Colonic mucosa (tissue), 4 donors: ENCODE measurements at regions not wholly inside any gene's neighbourhood (a gene's known extent, or its start where the extent isn't known, plus 50 kb on each side); places are given as distances from the start of the nearest gene placed in this dataset.

ENCODE experiments used
- DNase-seq: peaks from one replicate; pipeline ENCODE4 v3.0.0-alpha.2; 2020
- H3K27ac ChIP-seq: fragments of 200-600 bp; one replicate; pipeline ENCODE4 v1.8.0; 2021
- H3K27me3 ChIP-seq: fragments of 200-600 bp; one replicate; pipeline ENCODE4 v1.8.0; 2021
- H3K36me3 ChIP-seq: fragments of 200-600 bp; one replicate; pipeline ENCODE4 v1.8.0; 2021
- H3K4me1 ChIP-seq: fragments of 200-600 bp; one replicate; pipeline ENCODE4 v1.8.0; 2021; ENCODE audit warnings: mild to moderate bottlenecking
- H3K4me3 ChIP-seq: fragments of 200-600 bp; one replicate; pipeline ENCODE4 v1.8.0; 2021
- H3K9ac ChIP-seq, 2 donors: one replicate each; pipeline ENCODE4 v1.7.0; 2013; ENCODE audit warnings: control low read depth in 2 of 2, low read depth in 2 of 2, low read length in 2 of 2
- H3K9me3 ChIP-seq: fragments of 200-600 bp; one replicate; pipeline ENCODE4 v1.8.0; 2021
- CTCF ChIP-seq: fragments of 200-600 bp; IDR thresholded peaks from one replicate; pipeline ENCODE4 v1.8.0; 2022; ENCODE audit warnings: antibody characterized with exemption, mild to moderate bottlenecking
- intact Hi-C: fragments of 100-400 bp; cut with DNase I; formaldehyde crosslinking; loops from one replicate; pipeline ENCODE4 v1.14.1; 2022
- donor health status: healthy.
- donor health status: DM: no; HTN: no; CAD: no.
- donor health status: DM: no; HTN: no; CAD: no.

GRCh38 chr10:77713521-77714280 lies 76.1 kb upstream of the KCNMA1 start:
- H3K9me3 ChIP-seq: no peaks in the 10 kb centered on the region
- no peak overlapping the region for H3K27ac ChIP-seq
- H3K4me1 ChIP-seq: no peaks in the 10 kb centered on the region
- no peak overlapping the region for H3K4me3 ChIP-seq
- DNase-seq: no peak
- H3K36me3 ChIP-seq: no peaks in the 10 kb centered on the region
- intact Hi-C loops: loop anchor here (5.0 kb wide), 1 partner anchor 536 kb away; no protein-coding TSS in a partner anchor
- peaks cover 6% of the 10 kb centered on the region for H3K27me3 ChIP-seq
- H3K9ac ChIP-seq: no peak overlapping the region
- TF ChIP-seq CTCF: no peak

DNA sequence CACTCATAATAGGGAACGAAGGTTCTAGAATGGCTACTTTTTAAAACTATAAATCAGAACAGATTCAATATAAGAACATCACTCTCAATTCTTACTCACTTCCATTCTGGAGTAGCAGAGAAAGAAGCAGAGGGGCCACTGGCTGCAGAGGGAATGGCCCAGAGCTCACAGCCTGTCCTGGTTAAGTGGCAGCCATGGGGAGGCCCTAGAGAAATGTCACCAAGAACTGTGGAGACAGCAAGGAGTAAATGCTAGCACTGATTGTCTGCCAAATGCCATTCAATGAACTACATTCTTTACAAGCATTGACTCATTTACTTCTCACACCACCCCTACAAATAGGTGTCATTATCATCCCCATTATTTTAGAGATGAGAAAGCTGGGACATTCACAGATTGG lies 74.6 kb upstream of the KCNMA1 start:
- no peak for TF ChIP-seq CTCF
- Histone ChIP-seq H3K27me3 (peaks cover 6% of the 10 kb centered on the region), H3K27ac (no peak overlapping the region), H3K4me1 (no peaks in the 10 kb centered on the region), H3K36me3 (no peaks in the 10 kb centered on the region), H3K9ac (no peak overlapping the region), H3K4me3 (no peak overlapping the region), H3K9me3 (no peaks in the 10 kb centered on the region)
- intact Hi-C loops: loop anchor here (5.0 kb wide), 1 partner anchor 535 kb away; no protein-coding TSS in a partner anchor
- no peak for DNase-seq

DNA sequence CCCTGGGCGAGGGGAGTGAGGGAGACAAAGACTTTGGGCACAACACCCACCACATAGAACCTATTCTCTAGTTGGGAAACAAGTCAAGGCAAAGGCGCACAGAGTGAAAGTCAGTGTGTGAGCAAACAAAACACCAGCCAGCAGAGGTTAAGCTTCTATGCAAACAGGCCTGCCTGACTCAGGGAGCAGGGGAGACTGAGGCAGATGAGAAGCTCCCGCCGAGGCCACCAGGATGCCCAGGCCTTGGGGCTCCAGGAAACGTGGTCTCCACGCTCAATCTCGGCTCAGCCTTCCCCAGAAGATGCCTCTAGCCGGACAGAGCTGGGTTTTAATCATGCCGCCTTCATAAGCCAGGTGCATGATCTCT lies 74.1 kb upstream of the KCNMA1 start:
- no peaks in the 10 kb centered on the region for H3K4me1 ChIP-seq
- H3K9ac ChIP-seq: no peak overlapping the region

GRCh38 chr10:77710759-77711682 lies 73.4 kb upstream of the KCNMA1 start:
- TF ChIP-seq CTCF: peak; percentile 94
- no peak overlapping the region for H3K27ac ChIP-seq

More for the DNA sequence above, 74.1 kb upstream of the KCNMA1 start:
- TF ChIP-seq CTCF: no peak
- intact Hi-C loops: loop anchor here (5.0 kb wide), 1 partner anchor 534 kb away; no protein-coding TSS in a partner anchor
- no peak for DNase-seq
- Histone ChIP-seq H3K4me3 (no peak overlapping the region), H3K27me3 (peaks cover 6% of the 10 kb centered on the region), H3K36me3 (no peaks in the 10 kb centered on the region), H3K9me3 (no peaks in the 10 kb centered on the region), H3K27ac (no peak overlapping the region)

GRCh38 chr10:77710081-77710551 lies 72.5 kb upstream of the KCNMA1 start:
- no peaks in the 10 kb centered on the region for H3K9me3 ChIP-seq
- no peak for TF ChIP-seq CTCF
- H3K9ac ChIP-seq: no peak overlapping the region
- H3K27me3 ChIP-seq: peaks cover 6% of the 10 kb centered on the region
- no peaks in the 10 kb centered on the region for H3K4me1 ChIP-seq
- H3K36me3 ChIP-seq: no peaks in the 10 kb centered on the region
- DNase-seq: no peak
- intact Hi-C loops: loop anchor here (5.0 kb wide), 1 partner anchor 533 kb away; no protein-coding TSS in a partner anchor
- H3K27ac ChIP-seq: no peak overlapping the region
- H3K4me3 ChIP-seq: no peak overlapping the region

More at GRCh38 chr10:77710759-77711682, 73.4 kb upstream of the KCNMA1 start:
- Histone ChIP-seq H3K9me3 (no peaks in the 10 kb centered on the region), H3K27me3 (peaks cover 6% of the 10 kb centered on the region), H3K4me1 (no peaks in the 10 kb centered on the region), H3K4me3 (peak overlapping the region; percentile 34), H3K36me3 (no peaks in the 10 kb centered on the region), H3K9ac (no peak overlapping the region)
- intact Hi-C loops: loop anchor here (5.0 kb wide), 1 partner anchor 534 kb away; no protein-coding TSS in a partner anchor
- DNase-seq: peak; percentile 79
